GM23248 (cell line): ENCODE measurements at regions not wholly inside any gene's neighbourhood (a gene's known extent, or its start where the extent isn't known, plus 50 kb on each side); places are given as distances from the start of the nearest gene placed in this dataset.

Experiments used
- DNase-seq: peaks from one replicate; pipeline ENCODE4 v3.0.0-alpha.2; 2015
- H2AFZ ChIP-seq: fragments of 200-600 bp; sonication (generic); 2 replicates; pipeline ENCODE4 v1.6.1; 2016; ENCODE audit warnings: antibody characterized with exemption
- H3F3A ChIP-seq: fragments of 200-600 bp; sonication (generic); 2 replicates; pipeline ENCODE4 v1.6.1; 2016; ENCODE audit warnings: mild to moderate bottlenecking, antibody characterized with exemption, mixed run types; ENCODE audit not compliant: insufficient read depth
- H3K27ac ChIP-seq: fragments of 200-600 bp; sonication (generic); 2 replicates; pipeline ENCODE4 v1.5.1; 2016; ENCODE audit warnings: mild to moderate bottlenecking
- H3K27me3 ChIP-seq: fragments of 200-600 bp; sonication (generic); replicated peaks from 2 replicates; pipeline ENCODE4 v1.6.1; 2016; ENCODE audit warnings: mild to moderate bottlenecking; ENCODE audit not compliant: insufficient read depth
- H3K36me3 ChIP-seq: fragments of 200-600 bp; sonication (generic); 2 replicates; pipeline ENCODE4 v1.6.1; 2016; ENCODE audit warnings: low read depth, mild to moderate bottlenecking
- H3K4me1 ChIP-seq: fragments of 200-600 bp; sonication (generic); 2 replicates; pipeline ENCODE4 v1.6.1; 2016; ENCODE audit warnings: mild to moderate bottlenecking; ENCODE audit not compliant: insufficient read depth
- H3K4me2 ChIP-seq: fragments of 200-600 bp; sonication (generic); one replicate; pipeline ENCODE4 v1.6.1; 2016; ENCODE audit warnings: mild to moderate bottlenecking; ENCODE audit not compliant: unreplicated experiment
- H3K4me3 ChIP-seq: fragments of 200-600 bp; sonication (generic); 2 replicates; pipeline ENCODE4 v1.5.1; 2016; ENCODE audit warnings: mild to moderate bottlenecking
- H3K79me2 ChIP-seq: fragments of 200-600 bp; sonication (generic); 2 replicates; pipeline ENCODE4 v1.6.1; 2016; ENCODE audit warnings: mild to moderate bottlenecking; ENCODE audit not compliant: insufficient read depth
- H3K9ac ChIP-seq: fragments of 200-600 bp; sonication (generic); 2 replicates; pipeline ENCODE4 v1.6.1; 2016; ENCODE audit warnings: mild to moderate bottlenecking
- H3K9me2 ChIP-seq: fragments of 200-600 bp; sonication (generic); 2 replicates; pipeline ENCODE4 v1.6.1; 2016; ENCODE audit warnings: mixed run types, mild to moderate bottlenecking, moderate library complexity; ENCODE audit not compliant: insufficient read depth
- H3K9me3 ChIP-seq: fragments of 200-600 bp; sonication (generic); one replicate; pipeline ENCODE4 v1.6.1; 2017; ENCODE audit warnings: low read depth
- H4K20me1 ChIP-seq: fragments of 200-600 bp; sonication (generic); 2 replicates; pipeline ENCODE4 v1.6.0; 2016; ENCODE audit not compliant: insufficient read depth
- EZH2 ChIP-seq: fragments of 200-600 bp; sonication (generic); IDR thresholded peaks from 2 replicates; pipeline ENCODE4 v1.6.1; 2018; ENCODE audit warnings: antibody characterized with exemption, mild to moderate bottlenecking; ENCODE audit not compliant: insufficient read depth, poor library complexity, severe bottlenecking
- EZH2phosphoT487 ChIP-seq: fragments of 200-600 bp; sonication (generic); IDR thresholded peaks from 2 replicates; pipeline ENCODE4 v1.6.1; 2018; ENCODE audit warnings: antibody characterized with exemption, moderate library complexity, mild to moderate bottlenecking, low read depth; ENCODE audit not compliant: insufficient read depth
- WGBS, 2 experiments: methylation state at CpG; one replicate each; pipeline ENCODE4 v1.1.6; 2015 to 2017; ENCODE audit warnings: low lambda C conversion rate in 2 of 2, low coverage in 1 of 2; ENCODE audit errors: missing lambda C conversion rate in 2 of 2; 5-methylcytosine and 5-hydroxymethylcytosine counted together
- in situ Hi-C: fragments of 300-500 bp; cut with MboI; formaldehyde crosslinking; loops from 2 replicates; pipeline ENCODE4 v1.15.0; 2020

- Histone ChIP-seq H3K4me2 (no peak overlapping the region), H3K4me3 (no peak overlapping the region), H2AFZ (no peak overlapping the region), H3K27ac (no peak overlapping the region), H3K9ac (no peak overlapping the region), H3K27me3 (no peaks in the 10 kb centered on the region; the same call in 1 of the 2 replicates), H3K9me3 (no peaks in the 10 kb centered on the region), H3K9me2 (no peaks in the 10 kb centered on the region; the same call in 1 of the 2 replicates), H3K4me1 (no peaks in the 10 kb centered on the region), H3K79me2 (no peaks in the 10 kb centered on the region), H4K20me1 (no peaks in the 10 kb centered on the region), H3K36me3 (no peaks in the 10 kb centered on the region), H3F3A (no peaks in the 10 kb centered on the region)
- in situ Hi-C loops: no loop called here
- WGBS, 2 experiments: 45 to 50% methylated on average over 1 of the region's 1 CpG
- DNase-seq: no peak
- no peak for TF ChIP-seq EZH2
- TF ChIP-seq EZH2phosphoT487: no peak
Observed at GRCh38 chr3:104810896-104811295, 555.8 kb upstream of the ALCAM start.

DNA sequence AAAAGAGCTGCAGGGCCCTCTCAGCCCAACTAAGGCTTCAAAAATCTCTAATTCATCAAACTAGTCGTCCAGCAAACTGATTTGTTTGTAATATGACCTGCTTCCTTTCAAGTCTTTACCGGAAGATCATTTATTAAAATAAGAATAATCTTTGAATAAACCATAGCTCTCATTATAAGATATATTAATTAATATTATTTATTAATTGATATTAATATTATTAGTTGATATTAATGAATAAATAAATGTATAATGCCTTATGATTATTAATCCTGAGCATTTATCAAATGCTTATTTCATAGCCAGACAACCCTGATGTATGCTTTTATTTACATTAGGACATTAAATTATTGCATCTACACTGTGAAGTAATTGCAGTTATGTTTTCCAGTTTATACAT is 550.7 kb upstream of the ALCAM start:
- H3K36me3 ChIP-seq: no peaks in the 10 kb centered on the region
- H3K9me2 ChIP-seq: no peaks in the 10 kb centered on the region
- H3K9ac ChIP-seq: no peak overlapping the region
- H3F3A ChIP-seq: no peaks in the 10 kb centered on the region
- WGBS, 2 experiments: 19 to 32% methylated on average over 2 of the region's 2 CpGs
- no peak for TF ChIP-seq EZH2
- no peak for TF ChIP-seq EZH2phosphoT487
- no peaks in the 10 kb centered on the region for H3K9me3 ChIP-seq
- H2AFZ ChIP-seq: no peak overlapping the region
- no peaks in the 10 kb centered on the region for H3K27me3 ChIP-seq
- in situ Hi-C loops: no loop called here
- no peak for DNase-seq
- H3K4me1 ChIP-seq: no peaks in the 10 kb centered on the region
- H3K4me2 ChIP-seq: no peak overlapping the region
- no peak overlapping the region for H3K4me3 ChIP-seq
- no peaks in the 10 kb centered on the region for H4K20me1 ChIP-seq
- no peaks in the 10 kb centered on the region for H3K79me2 ChIP-seq
- no peak overlapping the region for H3K27ac ChIP-seq

DNA sequence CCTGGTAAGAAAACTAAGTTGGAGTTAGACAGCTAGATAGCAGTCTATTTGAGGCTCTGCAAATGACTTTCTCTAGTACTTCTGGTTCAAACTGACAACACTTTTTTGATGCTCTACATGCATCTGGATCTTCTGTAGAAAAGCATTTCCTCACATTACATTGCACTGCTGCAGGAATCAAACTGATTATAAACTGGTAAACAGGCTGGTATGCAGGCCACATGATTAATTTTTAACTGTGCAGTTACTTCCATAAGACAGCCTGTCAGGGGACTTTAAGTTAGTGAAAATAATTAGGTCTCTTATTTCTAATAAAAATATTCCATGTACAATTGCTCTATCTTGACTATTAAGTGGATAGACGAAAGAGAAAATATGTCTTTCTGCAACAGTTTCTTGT is 550.0 kb upstream of the ALCAM start:
- in situ Hi-C loops: no loop called here
- Histone ChIP-seq H3K4me3 (no peak overlapping the region), H2AFZ (no peak overlapping the region; the same call in 1 of the 2 replicates), H3K27me3 (no peaks in the 10 kb centered on the region), H3K9ac (no peak overlapping the region), H3K4me1 (no peaks in the 10 kb centered on the region), H3K9me3 (no peaks in the 10 kb centered on the region), H3K4me2 (no peak overlapping the region), H4K20me1 (no peaks in the 10 kb centered on the region), H3K27ac (no peak overlapping the region), H3F3A (no peaks in the 10 kb centered on the region), H3K9me2 (no peaks in the 10 kb centered on the region), H3K36me3 (no peaks in the 10 kb centered on the region), H3K79me2 (no peaks in the 10 kb centered on the region)
- no peak for DNase-seq
- TF ChIP-seq EZH2: no peak
- 26 to 38% methylated on average over 1 of the region's 1 CpG for WGBS, 2 experiments

DNA sequence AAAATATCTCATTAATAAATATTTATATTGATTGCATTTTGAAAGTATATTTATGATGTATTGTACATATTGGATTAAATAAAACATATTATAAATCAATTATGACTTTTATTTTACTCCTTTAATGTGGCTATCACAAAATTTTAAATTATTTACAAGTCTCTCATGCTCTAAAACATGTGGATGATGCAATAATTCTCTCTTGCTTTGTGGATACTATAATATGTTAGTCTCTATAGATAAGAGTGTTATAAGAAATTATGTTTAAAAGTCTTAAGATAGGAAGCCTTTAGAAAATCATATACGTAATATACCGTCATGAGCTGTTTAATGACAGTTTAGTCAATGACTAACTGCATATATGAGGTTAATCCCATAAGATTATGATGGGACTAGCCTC is 547.4 kb upstream of the ALCAM start:
- Histone ChIP-seq H4K20me1 (no peaks in the 10 kb centered on the region), H3K36me3 (no peaks in the 10 kb centered on the region), H3F3A (no peaks in the 10 kb centered on the region), H3K79me2 (no peaks in the 10 kb centered on the region), H3K4me3 (no peak overlapping the region), H2AFZ (no peak overlapping the region), H3K27ac (no peak overlapping the region), H3K9ac (no peak overlapping the region), H3K27me3 (no peaks in the 10 kb centered on the region), H3K4me1 (no peaks in the 10 kb centered on the region), H3K4me2 (no peak overlapping the region), H3K9me2 (no peaks in the 10 kb centered on the region), H3K9me3 (no peaks in the 10 kb centered on the region)
- no peak for DNase-seq
- TF ChIP-seq EZH2phosphoT487: no peak
- no peak for TF ChIP-seq EZH2
- WGBS, 2 experiments: 32 to 33% methylated on average over 2 of the region's 2 CpGs
- in situ Hi-C loops: no loop called here

DNA sequence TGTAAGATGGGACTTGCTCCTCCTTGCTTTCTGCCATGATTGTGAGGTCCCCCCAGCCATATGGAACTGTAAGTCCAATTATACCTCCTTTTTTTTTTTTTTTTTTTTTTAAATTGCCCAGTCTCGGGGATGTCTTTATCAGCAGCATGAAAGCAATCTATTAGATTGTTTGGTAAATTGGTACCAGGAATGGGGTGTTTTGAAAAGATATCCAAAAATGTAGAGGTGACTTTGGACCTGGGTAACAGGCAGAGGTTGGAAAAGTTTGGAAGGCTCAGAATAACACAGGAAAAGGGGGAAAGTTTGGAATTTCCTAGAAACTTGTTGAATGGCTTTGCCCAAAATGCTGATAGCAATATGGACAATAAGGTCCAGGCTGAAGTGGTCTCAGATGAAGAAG is 545.8 kb upstream of the ALCAM start:
- H3K9ac ChIP-seq: no peak overlapping the region
- H3K9me2 ChIP-seq: no peaks in the 10 kb centered on the region
- no peak overlapping the region for H2AFZ ChIP-seq
- no peaks in the 10 kb centered on the region for H4K20me1 ChIP-seq
- no peak overlapping the region for H3K4me3 ChIP-seq
- no peak overlapping the region for H3K4me2 ChIP-seq
- DNase-seq: no peak
- H3K36me3 ChIP-seq: no peaks in the 10 kb centered on the region
- H3K79me2 ChIP-seq: no peaks in the 10 kb centered on the region
- no peak overlapping the region for H3K27ac ChIP-seq
- TF ChIP-seq EZH2phosphoT487: no peak
- WGBS, 2 experiments: 12 to 30% methylated on average over 1 of the region's 1 CpG
- no peaks in the 10 kb centered on the region for H3K27me3 ChIP-seq
- H3K4me1 ChIP-seq: no peaks in the 10 kb centered on the region
- H3K9me3 ChIP-seq: no peaks in the 10 kb centered on the region
- in situ Hi-C loops: no loop called here
- no peaks in the 10 kb centered on the region for H3F3A ChIP-seq
